H1 (cell line): ENCODE measurements at regions not wholly inside any gene's neighbourhood (a gene's known extent, or its start where the extent isn't known, plus 50 kb on each side); places are given as distances from the start of the nearest gene placed in this dataset.

Experiments used
- CTCF ChIA-PET: fragments of 300-600 bp; sonication (Branson Sonifier 250); formaldehyde crosslinking; loops from one replicate; lab custom pipeline; 2021; ENCODE audit not compliant: partially characterized antibody; lab: Charles Lee
- POLR2A ChIA-PET: fragments of 300-600 bp; sonication (Branson Sonifier 250); formaldehyde crosslinking; loops from one replicate; lab custom pipeline; 2021; ENCODE audit warnings: inconsistent platforms; ENCODE audit not compliant: partially characterized antibody; lab: Charles Lee
- DNase-seq, 2 experiments: peaks; one replicate each; pipeline versions ENCODE4 v3.0.0 to v3.0.0-alpha.2; 2010 to 2022; ENCODE audit warnings: low spot score in 2 of 2, low read depth in 1 of 2, mixed read lengths in 1 of 2
- FAIRE-seq: peaks from 2 replicates; lab custom pipeline; 2011; peaks lifted over from hg19 to GRCh38; lab: Jason Lieb, UNC
- H2AFZ ChIP-seq: 2 replicates; pipeline ENCODE4 v1.8.1; 2012; ENCODE audit warnings: low read length, inconsistent platforms
- H2AK5ac ChIP-seq: 2 replicates; pipeline ENCODE4 v1.6.1; 2013; ENCODE audit warnings: low read depth, low read length
- H2BK120ac ChIP-seq: replicated peaks from 2 replicates; pipeline ENCODE3; 2013; ENCODE audit warnings: low read depth, low read length, inconsistent platforms
- H2BK12ac ChIP-seq: 2 replicates; pipeline ENCODE4 v1.6.1; 2013; ENCODE audit warnings: low read depth, low read length
- H2BK15ac ChIP-seq: 2 replicates; pipeline ENCODE4 v1.6.1; 2013; ENCODE audit warnings: low read length
- H2BK20ac ChIP-seq: 2 replicates; pipeline ENCODE4 v1.6.1; 2013; ENCODE audit warnings: low read length
- H2BK5ac ChIP-seq: 2 replicates; pipeline ENCODE4 v1.6.1; 2013; ENCODE audit warnings: low read depth, low read length
- H3K14ac ChIP-seq: 2 replicates; pipeline ENCODE4 v1.6.1; 2013; ENCODE audit warnings: inconsistent platforms; ENCODE audit not compliant: insufficient read length
- H3K18ac ChIP-seq: 2 replicates; pipeline ENCODE4 v1.6.1; 2013; ENCODE audit warnings: low read length; ENCODE audit errors: extremely low read depth
- H3K23ac ChIP-seq: 2 replicates; pipeline ENCODE4 v1.6.1; 2013; ENCODE audit warnings: inconsistent platforms; ENCODE audit not compliant: insufficient read length
- H3K23me2 ChIP-seq: 2 replicates; pipeline ENCODE4 v1.6.1; 2013; ENCODE audit warnings: low read depth, low read length
- H3K27ac ChIP-seq: 2 replicates; pipeline ENCODE4 v1.6.1; 2011; ENCODE audit warnings: low read depth, low read length, inconsistent platforms
- H3K27me3 ChIP-seq, 4 experiments: replicated peaks in 1 of 4; 1 replicate in 1 of 4; 2 replicates in 3 of 4; pipeline versions ENCODE4 v1.6.1 to v1.8.1; 2011 to 2013; ENCODE audit warnings: low read length in 3 of 4, mild to moderate bottlenecking in 3 of 4, inconsistent platforms in 2 of 4, mixed read lengths in 2 of 4, moderate library complexity in 1 of 4; ENCODE audit not compliant: control insufficient read depth in 3 of 4, insufficient read depth in 3 of 4; ENCODE audit errors: extremely low read depth in 1 of 4
- H3K36me3 ChIP-seq, 4 experiments: 2 replicates each; pipeline versions ENCODE4 v1.6.1 to v1.8.1; 2011 to 2013; ENCODE audit warnings: mild to moderate bottlenecking in 4 of 4, low read length in 3 of 4, moderate library complexity in 2 of 4, control low read depth in 1 of 4, inconsistent platforms in 1 of 4; ENCODE audit not compliant: insufficient read depth in 4 of 4, control insufficient read depth in 2 of 4
- H3K4ac ChIP-seq: replicated peaks from 2 replicates; pipeline ENCODE3; 2013; ENCODE audit warnings: low read length, low read depth, mixed read lengths, inconsistent platforms; ENCODE audit not compliant: insufficient read length
- H3K4me1 ChIP-seq, 4 experiments: replicated peaks in 1 of 4; 1 replicate in 1 of 4; 2 replicates in 3 of 4; pipeline versions ENCODE4 v1.6.1 to v1.8.1; 2011 to 2013; ENCODE audit warnings: low read length in 3 of 4, inconsistent platforms in 2 of 4, mixed read lengths in 1 of 4; ENCODE audit not compliant: insufficient read depth in 4 of 4, control insufficient read depth in 3 of 4
- H3K4me2 ChIP-seq, 2 experiments: 2 replicates each; pipeline versions ENCODE4 v1.6.1 to v1.8.1; 2011 to 2013; ENCODE audit warnings: low read depth in 2 of 2, low read length in 2 of 2, control low read depth in 1 of 2, inconsistent platforms in 1 of 2, mild to moderate bottlenecking in 1 of 2; ENCODE audit not compliant: insufficient read depth in 1 of 2
- H3K4me3 ChIP-seq, 4 experiments: fragments of 200-600, 300-600 bp in 1 of 4; sonication (generic), shearing (Covaris generic), sonication (Bioruptor Twin) in 1 of 4; 2 replicates each; pipeline versions ENCODE4 v1.5.1 to v1.8.1; 2011 to 2016; ENCODE audit warnings: low read length in 4 of 4, low read depth in 3 of 4, control low read depth in 2 of 4, inconsistent platforms in 2 of 4, mild to moderate bottlenecking in 2 of 4, mixed read lengths in 1 of 4, moderate library complexity in 1 of 4; ENCODE audit not compliant: insufficient read depth in 2 of 4; ENCODE audit errors: extremely low read depth in 1 of 4
- H3K56ac ChIP-seq: replicated peaks from 2 replicates; pipeline ENCODE3; 2013; ENCODE audit warnings: low read depth, mild to moderate bottlenecking, mixed read lengths, low read length, inconsistent platforms; ENCODE audit not compliant: insufficient read length
- H3K79me1 ChIP-seq: 2 replicates; pipeline ENCODE4 v1.6.1; 2013; ENCODE audit warnings: low read depth, low read length, control low read depth
- H3K79me2 ChIP-seq, 2 experiments: 2 replicates each; pipeline versions ENCODE4 v1.6.1 to v1.8.1; 2012 to 2013; ENCODE audit warnings: low read length in 2 of 2, mild to moderate bottlenecking in 2 of 2, inconsistent platforms in 1 of 2; ENCODE audit not compliant: insufficient read depth in 2 of 2, control insufficient read depth in 1 of 2
- H3K9ac ChIP-seq, 4 experiments: replicated peaks in 1 of 4; 1 replicate in 1 of 4; 2 replicates in 3 of 4; pipeline versions ENCODE4 v1.6.1 to v1.8.1; 2011 to 2013; ENCODE audit warnings: low read depth in 3 of 4, low read length in 3 of 4, control low read depth in 2 of 4, mild to moderate bottlenecking in 2 of 4, moderate library complexity in 2 of 4, inconsistent platforms in 1 of 4; ENCODE audit errors: extremely low read depth in 1 of 4
- H3K9me3 ChIP-seq, 2 experiments: 2 replicates each; pipeline versions ENCODE4 v1.6.1 to v1.8.1; 2012 to 2013; ENCODE audit warnings: mild to moderate bottlenecking in 2 of 2, moderate library complexity in 2 of 2, control low read depth in 1 of 2, inconsistent platforms in 1 of 2, low read depth in 1 of 2, low read length in 1 of 2, mixed read lengths in 1 of 2; ENCODE audit not compliant: insufficient read depth in 2 of 2
- H4K20me1 ChIP-seq, 2 experiments: replicated peaks in 1 of 2; 2 replicates each; pipeline versions ENCODE3 to v1.8.1; 2011 to 2013; ENCODE audit warnings: inconsistent platforms in 2 of 2, low read length in 2 of 2, mild to moderate bottlenecking in 1 of 2; ENCODE audit not compliant: insufficient read depth in 2 of 2, control insufficient read depth in 1 of 2
- H4K5ac ChIP-seq: 2 replicates; pipeline ENCODE4 v1.6.1; 2013; ENCODE audit warnings: low read length, low read depth, mixed read lengths, inconsistent platforms; ENCODE audit not compliant: insufficient read length
- H4K8ac ChIP-seq: 2 replicates; pipeline ENCODE4 v1.8.0; 2013; ENCODE audit warnings: mild to moderate bottlenecking, moderate library complexity, low read length, inconsistent platforms; ENCODE audit not compliant: insufficient read depth; ENCODE audit errors: extremely low read depth
- H4K91ac ChIP-seq: replicated peaks from 2 replicates; pipeline ENCODE3; 2013; ENCODE audit warnings: low read length, mixed read lengths, inconsistent platforms; ENCODE audit not compliant: insufficient read length
- ATF2 ChIP-seq: IDR thresholded peaks from 2 replicates; pipeline ENCODE4 v1.6.1; 2012; ENCODE audit warnings: low read length, inconsistent platforms
- E2F6 ChIP-seq: IDR thresholded peaks from 2 replicates; pipeline ENCODE4 v1.6.1; 2012; ENCODE audit warnings: inconsistent platforms
- GTF2F1 ChIP-seq: IDR thresholded peaks from 2 replicates; pipeline ENCODE4 v1.6.1; 2012; ENCODE audit warnings: low read depth, low read length, improper control_type of control experiment, borderline replicate concordance
- HDAC6 ChIP-seq: IDR thresholded peaks from one replicate; pipeline ENCODE4 v1.7.1; 2012; ENCODE audit warnings: low read depth, mild to moderate bottlenecking, inconsistent platforms, low read length, moderate library complexity
- KDM5A ChIP-seq: fragments of 200-600 bp; IDR thresholded peaks from 2 replicates; pipeline ENCODE4 v1.7.1; 2012; ENCODE audit warnings: mild to moderate bottlenecking, low read length, inconsistent platforms, mixed read lengths
- PHF8 ChIP-seq: fragments of 200-600 bp; sonication (generic); conservative IDR thresholded peaks from 2 replicates; pipeline ENCODE4 v1.7.1; 2012; ENCODE audit warnings: low read depth, mild to moderate bottlenecking, inconsistent platforms, low read length, moderate library complexity
- RAD21 ChIP-seq, 2 experiments: IDR thresholded peaks in 1 of 2; conservative IDR thresholded peaks in 1 of 2; 2 replicates each; pipeline ENCODE4 v1.6.1; 2011; ENCODE audit warnings: low read depth in 2 of 2, low read length in 2 of 2, improper control_type of control experiment in 1 of 2, inconsistent platforms in 1 of 2, mild to moderate bottlenecking in 1 of 2, moderate library complexity in 1 of 2
- SIRT6 ChIP-seq: IDR thresholded peaks from one replicate; pipeline ENCODE4 v1.7.1; 2012; ENCODE audit warnings: low read length, inconsistent platforms
- SP1 ChIP-seq: IDR thresholded peaks from 2 replicates; pipeline ENCODE4 v1.6.1; 2011; ENCODE audit warnings: low read depth, low read length
- SP4 ChIP-seq: IDR thresholded peaks from 2 replicates; pipeline ENCODE4 v1.6.1; 2012; ENCODE audit warnings: low read length, inconsistent platforms
- TEAD4 ChIP-seq: IDR thresholded peaks from 2 replicates; pipeline ENCODE4 v1.6.1; 2012; ENCODE audit warnings: low read depth, low read length, inconsistent platforms, mixed read lengths
- TF ChIP-seq, protein P1 (sequence below): IDR thresholded peaks from 2 replicates; pipeline ENCODE4 v1.6.1; 2012; ENCODE audit warnings: inconsistent platforms

- no peak for TF ChIP-seq GTF2F1
- no peak for TF ChIP-seq HDAC6
These were observed 67.1 kb downstream of the PRORP start (continued) for GRCh38 chr14:35189422-35189821.

DNA sequence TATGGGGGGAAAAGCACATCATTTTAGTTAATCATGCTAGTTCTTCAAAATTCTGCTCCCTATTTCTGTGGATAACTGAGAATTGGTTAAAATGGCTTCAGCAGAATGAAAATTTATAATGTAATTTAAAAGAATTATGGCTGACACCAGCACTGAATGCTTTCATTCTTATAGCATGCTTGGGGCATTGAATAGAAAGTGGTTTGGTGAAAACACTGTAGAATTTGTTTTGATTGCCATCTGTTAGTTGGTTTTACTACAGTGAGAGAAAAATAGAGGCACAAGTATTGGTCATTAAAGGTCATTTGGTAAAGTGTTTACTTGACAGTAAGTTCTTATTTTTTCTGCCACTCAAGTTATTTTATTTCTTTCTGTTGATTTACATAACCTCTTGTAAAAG, 70.8 kb downstream of the PRORP start:
- H3K23me2 ChIP-seq, result no peaks in the 10 kb centered on the region
- no peak overlapping the region for H3K27ac ChIP-seq
- FAIRE-seq (no peak), DNase-seq (no peak)
- H3K79me2 ChIP-seq, result no peaks in the 10 kb centered on the region
- no peak overlapping the region for H3K4ac ChIP-seq
- no peak overlapping the region for H3K23ac ChIP-seq
- no peak overlapping the region for H2BK20ac ChIP-seq
- no peak overlapping the region for H3K56ac ChIP-seq
- no peak overlapping the region for H3K4me2 ChIP-seq
- no peak overlapping the region for H3K9ac ChIP-seq
- H3K79me1 ChIP-seq, result no peaks in the 10 kb centered on the region
- H2AK5ac ChIP-seq, result no peak overlapping the region
- no peaks in the 10 kb centered on the region for H3K9me3 ChIP-seq
- no peaks in the 10 kb centered on the region for H3K4me1 ChIP-seq
- H2BK120ac ChIP-seq, result no peak overlapping the region
- no peaks in the 10 kb centered on the region for H3K27me3 ChIP-seq
- ChIA-PET CTCF (no interaction called here), POLR2A (no interaction called here)
- no peak overlapping the region for H2AFZ ChIP-seq
- H3K4me3 ChIP-seq, result no peak overlapping the region
- no peaks in the 10 kb centered on the region for H4K20me1 ChIP-seq
- H3K18ac ChIP-seq, result no peak overlapping the region
- H2BK15ac ChIP-seq, result no peak overlapping the region
- no peak overlapping the region for H4K8ac ChIP-seq
- H3K14ac ChIP-seq, result no peak overlapping the region
- H4K5ac ChIP-seq, result no peak overlapping the region
- no peak overlapping the region for H2BK12ac ChIP-seq
- no peak overlapping the region for H4K91ac ChIP-seq
- no peak overlapping the region for H2BK5ac ChIP-seq
- H3K36me3 ChIP-seq, result no peaks in the 10 kb centered on the region
- TF ChIP-seq ATF2 (no peak), PHF8 (no peak), RAD21 (IDR thresholded peaks at IDR 0.05 in 1 of 2, conservative IDR thresholded peaks at IDR 0.05 in 1 of 2; ENCODE audit: low read depth in 2 of 2, low read length in 2 of 2) (no peak), KDM5A (no peak), E2F6 (no peak), SP1 (no peak), SIRT6 (no peak), TEAD4 (no peak), SP4 (no peak)
- TF ChIP-seq, protein P1, sequence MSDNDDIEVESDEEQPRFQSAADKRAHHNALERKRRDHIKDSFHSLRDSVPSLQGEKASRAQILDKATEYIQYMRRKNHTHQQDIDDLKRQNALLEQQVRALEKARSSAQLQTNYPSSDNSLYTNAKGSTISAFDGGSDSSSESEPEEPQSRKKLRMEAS, result no peak
